Activated T-cell treated with anti-CD3 and anti-CD28 coated beads, Interleukin-2, amount 50 U/mL, for 4 hours (primary cell): ENCODE measurements at regions not wholly inside any gene's neighbourhood (a gene's known extent, or its start where the extent isn't known, plus 50 kb on each side); places are given as distances from the start of the nearest gene placed in this dataset.

Experiments used
- ATAC-seq, 2 donors: fragments of 200-7000 bp; cut with Tn5 transposase; one replicate each; pipeline ENCODE4 v1.10.0; 2021
- DNase-seq: peaks from one replicate; pipeline ENCODE4 v3.0.0-alpha.2; 2020
- H3K27me3 Mint-ChIP-seq: one replicate; pipeline ENCODE4 v1.8.0; 2021; ENCODE audit warnings: low read depth, mixed read lengths
- H3K36me3 Mint-ChIP-seq: one replicate; pipeline ENCODE4 v1.8.0; 2022; ENCODE audit warnings: mixed read lengths; ENCODE audit not compliant: insufficient read depth
- H3K4me1 Mint-ChIP-seq: one replicate; pipeline ENCODE4 v1.8.0; 2021; ENCODE audit warnings: low read depth, mixed read lengths
- H3K4me3 Mint-ChIP-seq: one replicate; pipeline ENCODE4 v1.8.0; 2021; ENCODE audit warnings: mild to moderate bottlenecking, moderate library complexity, mixed read lengths
- H3K9me3 Mint-ChIP-seq: one replicate; pipeline ENCODE4 v1.8.0; 2021; ENCODE audit warnings: mixed read lengths

- H3K27me3 Mint-ChIP-seq = no peaks in the 10 kb centered on the region
- H3K4me3 Mint-ChIP-seq = no peak overlapping the region
- H3K36me3 Mint-ChIP-seq = no peaks in the 10 kb centered on the region
- H3K9me3 Mint-ChIP-seq = no peaks in the 10 kb centered on the region
- DNase-seq = no peak
- no peaks in the 10 kb centered on the region for H3K4me1 Mint-ChIP-seq
- no peak for ATAC-seq
Observed at GRCh38 chr3:102735311-102735710, 300.5 kb downstream of the ZPLD1 start.

DNA sequence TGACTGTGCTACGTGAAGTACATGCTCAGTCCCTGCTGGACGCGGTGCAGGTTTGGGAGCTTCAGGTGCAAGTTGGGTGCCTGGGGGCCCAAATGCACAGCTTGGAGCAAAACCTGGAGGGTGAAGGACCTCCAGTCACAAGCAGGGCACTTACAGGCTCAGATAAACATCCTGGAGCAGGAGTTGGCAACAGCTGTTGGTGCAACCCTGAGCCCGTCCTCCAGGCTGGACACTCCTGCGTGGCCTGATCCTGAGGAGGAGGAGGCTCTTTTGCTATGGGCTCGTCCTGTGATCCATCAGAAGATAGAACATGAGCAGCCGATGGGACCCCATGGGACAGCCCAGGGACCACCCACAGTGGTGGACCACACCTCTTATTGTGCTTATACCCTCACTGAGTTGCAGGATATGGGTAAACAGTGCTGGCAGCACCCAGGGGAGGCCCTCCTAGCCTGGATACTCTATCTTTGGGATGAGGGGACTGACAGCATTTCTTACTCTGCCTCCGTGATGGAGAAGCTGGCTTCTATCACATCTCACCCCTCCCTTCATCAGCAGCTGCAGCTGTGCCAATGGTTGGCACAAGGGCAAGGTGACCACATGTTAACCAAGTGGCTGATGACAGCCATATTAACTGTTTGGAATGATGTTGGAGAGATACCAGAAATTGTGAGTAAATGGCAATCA is 301.6 kb downstream of the ZPLD1 start:
- DNase-seq (no peak), ATAC-seq (peak in 1 of 2 donors; percentile 40)
- Mint-ChIP-seq H3K4me3 (no peak overlapping the region), H3K36me3 (no peaks in the 10 kb centered on the region), H3K4me1 (no peaks in the 10 kb centered on the region), H3K9me3 (no peaks in the 10 kb centered on the region), H3K27me3 (no peaks in the 10 kb centered on the region)

GRCh38 chr3:102736975-102737304 is 302.1 kb downstream of the ZPLD1 start:
- H3K4me3 Mint-ChIP-seq = no peak overlapping the region
- no peaks in the 10 kb centered on the region for H3K27me3 Mint-ChIP-seq
- H3K36me3 Mint-ChIP-seq = no peaks in the 10 kb centered on the region

GRCh38 chr3:102737353-102737752 is 302.5 kb downstream of the ZPLD1 start:
- no peaks in the 10 kb centered on the region for H3K9me3 Mint-ChIP-seq
- no peaks in the 10 kb centered on the region for H3K27me3 Mint-ChIP-seq
- no peak overlapping the region for H3K4me3 Mint-ChIP-seq
- ATAC-seq = no peak
- no peaks in the 10 kb centered on the region for H3K36me3 Mint-ChIP-seq
- no peak for DNase-seq
- H3K4me1 Mint-ChIP-seq = no peaks in the 10 kb centered on the region

More at GRCh38 chr3:102736975-102737304, 302.1 kb downstream of the ZPLD1 start:
- Mint-ChIP-seq H3K4me1 (no peaks in the 10 kb centered on the region), H3K9me3 (no peaks in the 10 kb centered on the region)
- no peak for DNase-seq
- no peak for ATAC-seq

GRCh38 chr3:102741105-102741504 is 306.3 kb downstream of the ZPLD1 start:
- DNase-seq (no peak), ATAC-seq (no peak)
- Mint-ChIP-seq H3K4me1 (no peaks in the 10 kb centered on the region), H3K4me3 (no peak overlapping the region), H3K36me3 (no peaks in the 10 kb centered on the region), H3K27me3 (peaks cover 7% of the 10 kb centered on the region), H3K9me3 (no peaks in the 10 kb centered on the region)

DNA sequence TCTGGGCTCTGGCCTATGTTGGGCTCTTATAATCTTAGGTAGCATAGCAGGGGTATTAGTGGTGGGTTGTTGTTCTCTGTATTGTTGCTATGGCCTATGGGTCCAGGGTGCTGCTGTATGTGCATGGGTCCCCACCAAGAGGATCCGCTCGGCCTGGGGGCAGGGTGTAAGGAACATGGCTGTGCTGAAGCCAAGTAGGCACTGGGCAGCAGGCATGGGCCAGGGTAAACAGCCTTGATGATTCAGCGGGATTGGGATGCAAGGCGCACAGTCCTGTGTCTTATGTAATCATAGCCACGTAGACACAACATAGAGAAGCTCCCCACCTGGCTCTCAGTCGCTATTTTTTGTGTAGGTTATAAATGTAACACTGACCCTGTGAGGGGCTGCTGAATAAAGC is 306.9 kb downstream of the ZPLD1 start:
- no peak overlapping the region for H3K4me3 Mint-ChIP-seq
- DNase-seq = no peak
- H3K9me3 Mint-ChIP-seq = no peaks in the 10 kb centered on the region
- H3K36me3 Mint-ChIP-seq = no peaks in the 10 kb centered on the region
- no peak for ATAC-seq
- H3K4me1 Mint-ChIP-seq = no peaks in the 10 kb centered on the region
- peaks cover 7% of the 10 kb centered on the region for H3K27me3 Mint-ChIP-seq

- no peak for DNase-seq
- Mint-ChIP-seq H3K9me3 (no peaks in the 10 kb centered on the region), H3K4me1 (no peaks in the 10 kb centered on the region), H3K4me3 (no peak overlapping the region), H3K27me3 (peaks cover 7% of the 10 kb centered on the region), H3K36me3 (no peaks in the 10 kb centered on the region)
- no peak for ATAC-seq
Observed at GRCh38 chr3:102745881-102746280, 311.1 kb downstream of the ZPLD1 start.

DNA sequence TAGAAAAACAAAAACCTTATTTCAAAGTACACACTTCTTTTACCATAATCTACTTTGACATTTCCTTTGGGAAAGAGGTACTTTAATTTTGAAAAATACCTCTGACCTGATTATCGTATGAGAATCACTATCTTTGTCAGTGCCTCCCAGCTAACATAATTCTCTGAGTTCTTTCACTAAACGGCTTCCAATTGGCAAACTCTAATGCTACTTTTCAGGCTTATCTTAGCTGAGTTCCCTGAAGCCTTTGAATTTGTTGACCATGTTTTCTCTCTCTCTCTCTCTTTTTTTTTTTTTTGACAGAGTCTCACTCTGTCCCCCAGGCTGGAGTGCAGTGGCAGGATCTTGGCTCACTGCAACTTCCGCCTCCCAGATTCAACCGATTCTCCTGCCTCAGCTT is 312.8 kb downstream of the ZPLD1 start:
- H3K4me1 Mint-ChIP-seq = no peaks in the 10 kb centered on the region
- DNase-seq (no peak), ATAC-seq (no peak)
- no peaks in the 10 kb centered on the region for H3K36me3 Mint-ChIP-seq
- no peak overlapping the region for H3K4me3 Mint-ChIP-seq
- no peaks in the 10 kb centered on the region for H3K9me3 Mint-ChIP-seq
- peaks cover 7% of the 10 kb centered on the region for H3K27me3 Mint-ChIP-seq

DNA sequence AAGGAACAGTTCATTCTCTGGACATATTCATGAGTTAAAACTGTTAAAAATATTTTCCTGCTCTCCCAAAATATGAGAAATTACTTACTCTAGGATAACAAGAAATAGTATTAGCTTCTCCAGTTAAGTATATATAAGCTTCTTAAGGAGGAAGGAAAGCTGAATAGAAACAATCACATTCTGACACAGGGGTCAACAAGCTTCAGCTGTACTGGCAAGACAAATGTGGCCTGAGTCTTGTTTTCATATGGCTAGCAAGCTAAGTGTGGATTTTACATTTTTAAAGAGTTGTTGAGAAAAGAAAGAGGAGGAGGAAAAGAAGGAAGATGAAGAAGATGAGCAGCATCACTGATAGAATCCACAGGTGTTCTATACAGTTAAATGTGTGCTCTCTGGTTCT is 313.8 kb downstream of the ZPLD1 start:
- ATAC-seq = no peak
- Mint-ChIP-seq H3K36me3 (no peaks in the 10 kb centered on the region), H3K4me3 (no peak overlapping the region), H3K4me1 (no peaks in the 10 kb centered on the region), H3K27me3 (peaks cover 4% of the 10 kb centered on the region), H3K9me3 (no peaks in the 10 kb centered on the region)
- DNase-seq = no peak

DNA sequence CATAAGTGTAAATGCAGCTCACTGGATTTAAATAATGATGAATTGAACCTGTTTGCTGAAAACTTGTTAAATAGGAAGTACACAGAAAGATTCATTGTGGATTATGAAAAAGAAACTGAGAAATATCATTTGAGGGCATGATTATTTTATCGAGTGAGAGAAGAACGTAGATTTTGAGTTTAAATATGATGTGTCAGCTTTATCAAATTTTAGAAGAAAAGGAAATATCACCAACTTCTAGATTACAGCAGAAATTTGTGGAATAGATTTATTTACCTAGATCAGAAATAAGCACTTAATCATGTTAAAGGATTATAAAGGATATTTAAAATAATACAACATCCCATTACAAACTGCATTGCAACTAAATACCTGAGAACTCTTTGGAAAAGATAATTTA is 315.5 kb downstream of the ZPLD1 start:
- no peaks in the 10 kb centered on the region for H3K4me1 Mint-ChIP-seq
- H3K4me3 Mint-ChIP-seq = no peak overlapping the region
- H3K27me3 Mint-ChIP-seq = no peaks in the 10 kb centered on the region
- no peak for DNase-seq
- H3K36me3 Mint-ChIP-seq = no peaks in the 10 kb centered on the region
- no peak for ATAC-seq
- no peaks in the 10 kb centered on the region for H3K9me3 Mint-ChIP-seq

DNA sequence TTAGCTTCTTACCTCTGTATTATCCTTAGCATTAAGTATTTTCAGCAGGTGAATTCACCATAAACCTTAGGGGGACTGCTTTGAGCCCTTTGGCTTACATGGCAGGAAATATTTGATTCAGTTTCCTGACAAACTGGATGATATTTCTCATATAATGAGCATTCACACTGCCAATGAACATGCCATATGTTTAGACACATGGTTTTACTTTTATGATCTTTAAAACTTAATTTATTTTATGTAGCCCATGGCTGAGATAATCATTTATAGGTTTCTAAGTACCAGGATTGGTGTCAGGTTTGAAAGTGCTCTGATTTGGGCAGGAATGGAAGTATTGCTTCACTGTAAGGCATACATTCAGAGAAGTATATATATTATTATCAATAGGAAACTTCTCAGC is 319.1 kb downstream of the ZPLD1 start:
- DNase-seq (no peak), ATAC-seq (no peak)
- no peaks in the 10 kb centered on the region for H3K36me3 Mint-ChIP-seq
- no peaks in the 10 kb centered on the region for H3K4me1 Mint-ChIP-seq
- no peaks in the 10 kb centered on the region for H3K27me3 Mint-ChIP-seq
- no peaks in the 10 kb centered on the region for H3K9me3 Mint-ChIP-seq
- H3K4me3 Mint-ChIP-seq = no peak overlapping the region

DNA sequence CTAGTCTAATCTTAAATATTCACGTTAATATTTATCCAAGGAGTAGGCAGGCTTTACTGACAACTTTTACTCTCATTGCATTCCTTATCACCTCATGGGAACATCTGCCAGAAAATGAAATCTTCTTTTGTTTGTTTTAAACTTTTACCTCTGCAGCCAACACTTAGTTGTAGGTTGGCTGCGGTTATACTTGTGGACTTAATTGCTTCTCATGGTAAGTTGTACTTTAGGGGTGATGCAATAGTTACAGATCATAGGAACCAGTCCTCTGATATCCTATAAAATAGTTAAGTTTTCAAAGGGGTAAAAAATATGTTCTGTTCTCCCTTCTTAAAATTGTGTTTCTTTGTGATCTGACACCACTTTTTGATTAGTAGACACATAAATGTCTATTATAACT is 321.9 kb downstream of the ZPLD1 start:
- ATAC-seq (no peak), DNase-seq (no peak)
- H3K27me3 Mint-ChIP-seq = no peaks in the 10 kb centered on the region
- H3K4me3 Mint-ChIP-seq = no peak overlapping the region
- H3K36me3 Mint-ChIP-seq = no peaks in the 10 kb centered on the region
- H3K9me3 Mint-ChIP-seq = no peaks in the 10 kb centered on the region
- no peaks in the 10 kb centered on the region for H3K4me1 Mint-ChIP-seq

DNA sequence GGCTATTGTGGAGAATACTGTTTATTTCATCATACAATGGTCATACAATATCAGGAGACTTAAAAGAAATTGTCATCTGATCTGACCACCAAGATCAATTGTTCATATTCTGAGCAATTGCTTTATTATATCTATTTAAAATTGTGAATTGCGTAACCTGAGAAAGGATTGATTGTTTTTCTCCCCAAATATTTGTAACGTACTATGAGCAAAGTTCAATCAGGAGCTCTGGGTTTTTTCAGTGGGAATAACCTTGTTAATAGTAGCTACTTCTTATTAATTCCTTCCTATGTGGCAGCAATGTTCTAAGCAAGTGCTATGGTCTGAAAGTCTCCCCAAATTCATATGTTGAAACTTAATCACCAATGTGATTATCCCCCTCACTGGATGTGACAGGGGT is 323.1 kb downstream of the ZPLD1 start:
- DNase-seq = no peak
- Mint-ChIP-seq H3K27me3 (no peaks in the 10 kb centered on the region), H3K9me3 (no peaks in the 10 kb centered on the region), H3K36me3 (no peaks in the 10 kb centered on the region), H3K4me1 (no peaks in the 10 kb centered on the region), H3K4me3 (no peak overlapping the region)
- no peak for ATAC-seq

- no peaks in the 10 kb centered on the region for H3K9me3 Mint-ChIP-seq
- H3K4me1 Mint-ChIP-seq = no peaks in the 10 kb centered on the region
- no peak for DNase-seq
- no peaks in the 10 kb centered on the region for H3K27me3 Mint-ChIP-seq
- ATAC-seq = no peak
- no peak overlapping the region for H3K4me3 Mint-ChIP-seq
- H3K36me3 Mint-ChIP-seq = no peaks in the 10 kb centered on the region
Observed at GRCh38 chr3:102761766-102762165, 327.0 kb downstream of the ZPLD1 start.

GRCh38 chr3:102790747-102791325 is 356.0 kb downstream of the ZPLD1 start:
- H3K36me3 Mint-ChIP-seq = no peaks in the 10 kb centered on the region
- H3K4me1 Mint-ChIP-seq = no peaks in the 10 kb centered on the region

More at GRCh38 chr3:102790747-102791325, 356.0 kb downstream of the ZPLD1 start:
- Mint-ChIP-seq H3K4me3 (no peak overlapping the region), H3K27me3 (no peaks in the 10 kb centered on the region), H3K9me3 (no peaks in the 10 kb centered on the region)
- no peak for ATAC-seq
- no peak for DNase-seq
